ENCODE measurements at regions not wholly inside any gene's neighbourhood (a gene's known extent, or its start where the extent isn't known, plus 50 kb on each side); places are given as distances from the start of the nearest gene placed in this dataset.
"Not testable (repeated sequence)": the region's sequence is repeated elsewhere in the genome, so short reads cannot be mapped to it uniquely, and the experiment has no call there.

DNA sequence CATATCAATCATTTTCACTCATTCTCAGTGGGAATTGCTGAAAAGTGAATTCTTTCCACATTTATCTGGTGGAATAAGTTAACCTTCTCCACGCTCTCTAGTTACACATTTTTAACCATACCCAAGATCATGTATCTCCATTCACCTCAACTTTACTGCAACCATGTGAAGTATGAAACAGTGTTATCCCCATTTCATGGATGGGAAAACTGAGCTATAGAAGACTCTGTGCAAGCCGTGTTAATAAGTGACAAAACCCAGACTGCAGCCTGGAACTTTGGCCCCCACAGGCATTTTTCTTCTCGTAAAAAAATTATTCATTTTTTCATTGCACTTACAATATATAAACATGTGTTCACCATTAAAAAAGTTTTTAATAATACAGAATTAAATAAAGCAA is 82.4 kb upstream of the CCND2 start:
- DNase-seq = no peak

DNA sequence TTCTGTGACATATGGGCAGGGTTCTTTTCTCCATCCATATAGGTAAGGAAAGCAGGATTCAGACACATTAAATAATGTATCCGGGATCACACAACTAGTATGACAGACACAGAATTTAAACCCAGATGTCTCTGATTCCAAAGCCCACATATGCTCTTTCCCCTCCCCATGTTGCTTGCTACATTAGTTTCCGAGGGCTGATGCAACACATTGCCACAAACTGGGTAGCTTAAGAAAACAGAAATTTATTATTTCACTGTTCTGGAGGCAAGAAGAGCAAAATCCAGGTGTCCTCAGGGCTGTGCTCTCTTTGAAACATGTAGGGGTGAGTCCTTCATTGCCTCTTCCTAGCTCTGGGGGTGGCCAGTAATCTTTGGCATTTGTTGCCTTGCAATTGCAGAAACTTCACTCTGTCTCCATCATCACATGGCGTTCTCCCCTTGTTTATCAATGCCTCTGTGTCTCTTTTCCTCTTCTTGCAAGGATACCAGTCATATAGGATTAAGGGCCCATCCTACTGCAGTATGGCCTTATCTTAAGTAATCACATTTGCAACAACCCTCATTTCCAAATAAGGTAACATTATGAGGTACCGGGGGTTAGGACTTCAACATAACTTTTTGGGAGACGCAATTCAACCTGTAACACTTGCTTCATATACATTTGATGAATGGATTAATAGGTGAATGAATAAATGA is 83.0 kb upstream of the CCND2 start:
- no peak for DNase-seq

DNA sequence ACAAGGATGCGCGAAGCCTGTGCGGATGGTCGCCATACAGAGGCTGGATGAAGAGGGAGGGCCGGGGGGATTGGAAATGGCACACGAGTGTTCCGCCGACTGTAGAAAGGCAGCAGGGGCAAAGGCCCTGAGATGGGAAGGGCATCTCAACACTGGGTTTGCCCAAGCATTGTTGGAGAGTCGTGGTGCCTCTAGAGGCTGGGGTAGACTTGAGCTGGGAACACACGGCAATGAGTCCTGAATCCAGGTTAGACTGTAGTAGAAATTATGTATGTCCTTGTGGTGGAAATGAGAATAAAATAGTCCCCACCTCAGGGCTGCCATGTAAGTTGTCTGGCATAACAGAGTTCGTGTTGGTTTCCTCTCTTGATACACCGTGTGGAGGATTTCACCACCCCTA is 83.8 kb upstream of the CCND2 start:
- DNase-seq = no peak

DNA sequence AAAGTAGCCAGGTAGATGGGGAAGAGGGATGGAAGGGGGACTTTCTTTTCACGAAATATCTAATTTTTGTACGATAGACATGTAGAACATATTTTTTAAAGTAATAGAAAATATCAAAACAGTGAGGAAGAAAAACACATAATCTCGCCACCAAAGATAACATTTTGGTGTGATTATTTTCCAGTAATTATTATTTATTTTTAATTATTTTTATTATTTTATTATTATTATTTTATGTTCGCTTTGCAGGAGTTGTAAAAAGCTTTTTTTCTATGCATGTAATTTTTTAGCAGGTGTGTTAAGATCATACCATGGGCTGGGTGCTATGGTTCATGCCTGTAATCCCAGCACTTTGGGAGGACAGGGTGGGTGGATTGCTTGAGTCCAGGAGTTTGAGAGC is 85.6 kb upstream of the CCND2 start:
- no peak for DNase-seq

DNA sequence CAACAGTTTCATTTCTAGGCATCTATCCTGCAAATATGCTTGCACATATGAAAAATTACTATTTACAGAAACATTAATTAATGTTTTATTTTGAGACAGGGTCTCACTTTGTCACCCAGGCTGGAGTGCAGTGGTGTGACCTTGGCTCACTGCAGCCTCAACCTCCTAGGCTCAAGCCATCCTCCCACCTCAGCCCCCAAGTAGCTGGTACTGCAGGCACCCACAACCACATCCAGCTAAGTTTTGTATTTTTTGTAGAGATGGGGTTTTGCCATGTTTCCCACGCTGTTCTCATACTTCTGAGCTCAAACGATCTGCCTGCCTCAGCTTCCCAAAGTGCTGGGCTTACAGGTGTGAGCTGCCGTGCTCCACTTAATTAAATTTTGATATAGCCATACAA is 86.2 kb upstream of the CCND2 start:
- not testable (repeated sequence) for DNase-seq

DNA sequence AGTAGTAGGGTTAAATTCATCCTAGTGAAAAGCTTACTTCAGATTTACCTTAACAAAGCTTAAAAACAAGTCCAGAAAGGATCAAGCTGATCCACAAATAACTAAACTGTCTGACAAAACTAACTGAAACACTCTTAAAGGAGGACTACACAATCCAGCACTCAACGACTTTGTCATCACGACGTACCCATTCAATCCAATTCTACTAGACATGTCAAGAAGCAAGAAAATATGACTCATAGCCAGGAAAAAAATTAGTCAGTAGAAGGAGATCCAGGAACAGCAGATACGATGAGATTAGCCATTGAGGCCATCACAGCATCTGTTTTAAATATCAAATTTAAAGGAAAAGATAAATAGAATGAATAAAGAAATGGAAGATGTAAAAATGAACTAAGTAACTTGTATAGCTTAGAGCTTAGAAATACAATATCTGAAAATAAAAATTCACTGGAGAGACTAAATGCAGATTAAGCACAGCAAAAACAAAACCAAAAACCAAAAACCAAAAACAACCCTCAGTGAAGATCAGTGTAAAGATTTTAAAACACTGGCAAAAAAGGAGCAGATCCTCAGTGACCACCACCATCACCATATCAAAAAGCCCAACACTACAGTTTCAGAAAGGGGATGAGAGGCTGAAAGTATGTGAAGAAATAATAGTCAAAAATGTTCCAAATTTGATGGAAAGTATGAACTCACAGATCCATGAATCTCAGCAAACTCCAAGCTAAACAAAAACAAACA is 95.0 kb upstream of the CCND2 start:
- no peak for DNase-seq

DNA sequence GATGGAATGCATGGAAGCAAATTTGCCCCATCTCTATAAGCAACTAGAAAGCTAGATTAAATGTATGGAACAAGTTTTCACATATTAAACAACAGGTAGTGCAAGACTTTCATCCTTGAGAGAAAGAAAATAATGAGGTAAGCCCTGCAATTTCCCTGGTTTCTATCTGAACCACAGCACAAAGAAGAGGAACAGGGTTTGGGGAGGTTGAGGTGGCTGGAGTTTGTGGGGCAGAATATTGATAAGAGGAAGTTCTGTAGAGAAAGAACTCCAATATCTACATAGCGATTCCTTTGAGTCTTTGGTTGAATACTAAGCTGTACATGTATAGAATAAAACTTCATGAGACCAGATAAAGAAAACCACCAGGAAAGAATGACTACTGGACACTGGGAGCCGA is 96.3 kb upstream of the CCND2 start:
- no peak for DNase-seq

DNA sequence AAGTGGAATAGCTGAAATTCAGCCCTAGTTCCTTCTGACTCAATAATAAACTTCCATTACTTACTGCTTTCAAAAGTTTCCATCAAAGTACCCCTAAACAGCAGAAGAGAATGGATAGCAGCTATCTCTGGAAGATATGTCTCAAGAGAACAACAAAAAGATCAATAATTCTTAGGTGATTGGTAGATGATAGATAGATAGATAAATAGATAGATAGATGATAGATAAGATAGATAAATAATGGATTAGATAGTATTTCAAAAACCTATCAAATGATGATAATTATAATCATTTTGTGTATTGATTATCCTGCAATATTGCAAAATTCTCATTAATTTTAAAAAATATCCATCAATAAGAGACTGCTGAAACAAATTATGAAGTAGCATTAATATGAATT is 97.4 kb upstream of the CCND2 start:
- no peak for DNase-seq

DNA sequence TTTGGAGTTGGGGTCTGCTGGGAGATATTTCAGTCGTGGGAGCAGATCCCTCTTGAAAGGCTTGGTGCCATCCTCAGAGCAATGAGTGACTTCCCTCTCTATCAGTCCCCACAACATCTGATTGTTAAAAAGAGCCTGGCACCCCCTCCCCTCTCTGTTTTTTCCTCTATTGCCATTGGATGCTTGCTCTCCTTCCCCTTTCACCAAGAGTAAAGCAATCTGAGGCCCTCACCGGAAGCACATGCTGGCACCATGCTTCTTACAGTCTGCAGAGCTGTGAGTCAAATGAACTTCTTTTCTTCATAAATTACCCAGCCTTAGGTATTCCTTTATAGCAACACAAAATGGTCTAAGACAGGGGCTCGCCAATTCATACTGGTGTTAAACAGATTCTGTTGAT is 99.1 kb upstream of the CCND2 start:
- no peak for DNase-seq

DNA sequence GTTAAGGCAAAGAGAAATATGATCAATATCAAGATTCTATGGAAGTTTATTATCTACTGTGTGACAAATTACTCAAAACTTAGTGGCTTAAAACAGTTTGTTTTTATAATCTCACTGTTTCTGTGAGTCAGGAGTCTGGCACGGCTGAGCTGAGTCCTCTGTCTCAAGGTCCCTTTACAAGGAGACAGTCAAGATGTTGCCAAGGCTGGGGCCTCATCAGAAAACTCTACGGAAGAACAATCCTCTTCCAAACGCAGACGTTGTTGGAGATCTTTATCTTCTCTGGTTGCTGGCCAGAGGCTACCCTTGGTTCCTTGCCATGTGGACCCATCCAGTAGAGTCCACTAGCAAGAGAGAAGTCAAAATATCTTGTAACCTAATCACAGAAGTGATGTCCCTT is 100.6 kb upstream of the CCND2 start:
- no peak for DNase-seq

DNA sequence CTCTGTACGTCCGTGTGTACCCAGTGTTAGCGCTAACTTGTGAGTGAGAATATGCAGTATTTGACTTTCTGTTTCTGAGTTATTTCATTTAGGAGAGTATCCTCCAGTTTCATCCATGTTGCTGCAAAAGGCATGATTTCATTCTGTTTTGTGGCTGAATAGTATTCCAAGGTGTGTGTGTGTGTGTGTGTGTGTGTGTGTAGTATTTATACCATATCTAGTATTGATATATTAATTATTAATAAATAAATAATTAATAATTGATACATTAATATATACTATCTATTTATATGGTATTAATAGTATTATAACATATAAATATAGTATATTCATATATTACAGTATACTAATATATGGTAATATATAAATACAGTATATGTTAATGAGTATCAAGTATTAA is 101.8 kb upstream of the CCND2 start:
- no peak for DNase-seq

DNA sequence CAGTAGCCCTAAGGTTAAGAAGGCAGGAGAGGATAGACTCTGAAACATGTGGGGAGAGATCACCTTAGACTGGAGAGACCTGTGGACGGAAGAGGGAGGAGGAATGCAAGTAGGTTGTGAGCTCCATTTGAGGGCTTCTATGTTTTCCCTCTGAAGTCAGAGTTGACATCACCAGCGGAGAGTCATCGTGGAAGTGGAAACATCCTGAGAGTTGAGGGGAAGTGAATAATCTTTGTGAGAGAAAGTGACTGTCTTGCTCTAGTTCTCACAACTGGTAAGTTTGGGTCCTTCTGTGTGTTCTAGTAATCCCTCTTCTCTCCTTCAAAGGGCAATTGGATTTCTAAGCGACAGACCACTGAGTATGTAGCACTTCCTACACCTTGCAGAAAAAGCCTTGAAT is 103.6 kb upstream of the CCND2 start:
- DNase-seq = no peak

DNA sequence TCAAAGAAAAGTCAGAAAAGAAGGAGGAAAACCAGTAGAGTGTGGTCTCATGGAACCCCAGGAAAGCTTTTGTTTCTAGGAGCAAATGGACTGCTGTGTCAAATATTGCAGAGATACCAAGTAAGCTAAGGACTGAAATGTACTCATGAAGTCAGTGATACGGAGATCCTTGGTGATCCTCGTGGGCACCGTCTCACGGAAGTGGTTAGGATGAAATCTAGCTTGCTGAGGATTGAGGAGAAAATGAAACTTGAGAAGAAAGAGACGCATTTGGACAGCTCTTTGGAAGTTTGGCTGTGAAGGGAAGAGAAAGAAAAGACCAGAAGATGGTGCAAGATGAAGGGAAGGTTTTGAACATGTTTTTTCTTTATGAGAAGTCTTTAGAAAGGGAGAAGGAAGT is 104.0 kb upstream of the CCND2 start:
- no peak for DNase-seq

DNA sequence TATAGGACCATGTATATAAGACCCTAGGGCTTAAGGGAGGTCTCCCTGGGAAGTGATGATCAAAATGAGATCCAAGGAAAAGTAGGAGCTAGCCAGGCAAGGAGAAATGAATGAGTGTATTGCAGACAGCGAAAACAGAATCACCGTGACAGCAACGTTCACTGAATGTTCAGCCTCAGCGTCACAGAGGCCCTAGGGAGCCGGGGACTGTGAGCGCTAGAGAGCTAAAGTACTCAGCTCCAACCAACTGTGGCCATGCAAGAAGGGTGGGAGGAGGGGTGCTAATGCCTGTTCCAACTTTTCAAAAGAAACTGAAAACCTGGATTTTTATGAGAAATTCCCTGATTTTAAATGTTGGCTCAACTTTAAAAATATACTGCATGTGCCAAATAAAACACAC is 105.5 kb upstream of the CCND2 start:
- no peak for DNase-seq

DNA sequence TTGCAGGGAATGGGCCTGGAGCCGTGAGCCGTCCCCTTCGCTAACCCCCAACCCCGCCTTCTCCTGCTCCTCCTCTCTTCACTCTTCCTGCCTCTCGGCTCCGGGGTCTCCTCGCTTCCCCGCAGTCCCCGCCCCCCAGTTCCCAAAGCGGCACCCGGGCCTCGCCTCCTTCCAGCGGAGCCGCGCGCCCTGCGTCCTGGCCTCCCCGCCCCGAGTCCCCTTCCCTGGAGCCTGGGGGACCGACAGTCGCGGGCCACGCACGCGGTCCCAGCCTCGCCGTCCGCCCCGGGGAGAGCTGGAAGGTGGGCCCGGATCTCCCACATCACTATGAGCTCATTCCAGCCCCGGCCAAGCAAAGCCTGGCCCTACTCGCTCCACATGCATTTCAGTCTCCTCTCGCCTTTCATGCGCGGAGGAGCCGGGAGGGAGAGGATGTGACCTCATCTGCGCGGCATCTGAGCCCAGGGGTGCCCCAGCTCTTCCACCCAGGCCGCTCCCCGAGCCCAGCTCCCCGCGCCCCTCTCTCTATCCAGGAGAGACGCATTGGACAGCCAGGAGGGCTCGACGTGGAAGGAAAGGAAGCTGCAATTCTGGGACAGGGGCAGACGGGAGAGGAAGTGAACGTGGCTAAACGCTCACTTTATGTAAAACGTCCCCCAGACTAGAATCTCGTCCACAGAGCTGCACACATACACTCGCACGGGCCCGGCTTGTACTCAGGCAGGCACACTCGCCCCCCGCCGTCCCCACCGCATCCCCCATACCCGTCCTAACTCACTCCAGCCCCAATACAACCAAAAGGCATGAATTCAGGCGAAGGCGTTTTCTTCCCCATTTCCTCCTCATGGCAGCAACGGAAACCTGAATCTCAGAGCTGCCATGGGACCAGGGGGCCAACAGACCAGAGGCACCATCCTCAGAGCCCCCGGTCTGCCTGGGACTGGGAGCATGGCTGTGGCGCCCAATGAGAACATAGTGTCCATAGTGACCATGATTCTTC is 108.7 kb upstream of the CCND2 start:
- DNase-seq = no peak

DNA sequence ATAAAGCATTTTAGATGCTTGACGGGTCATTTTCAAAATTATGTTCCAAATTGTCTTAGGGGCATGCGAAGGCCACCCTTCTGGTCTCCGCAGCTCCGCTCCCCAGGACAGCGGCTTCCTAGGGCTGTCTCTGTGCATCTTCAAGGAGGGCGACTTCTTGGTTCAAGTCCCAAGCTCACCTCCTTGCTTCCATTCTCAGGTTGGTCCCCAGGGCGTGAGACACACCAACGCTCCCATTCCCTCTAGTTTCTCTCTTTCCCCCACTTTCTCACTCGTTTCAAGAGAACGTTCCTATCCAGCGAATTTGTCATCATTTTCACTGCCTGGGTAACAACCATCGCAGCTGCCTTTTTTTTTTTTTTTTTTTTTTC is 109.4 kb upstream of the CCND2 start:
- no peak for DNase-seq

DNA sequence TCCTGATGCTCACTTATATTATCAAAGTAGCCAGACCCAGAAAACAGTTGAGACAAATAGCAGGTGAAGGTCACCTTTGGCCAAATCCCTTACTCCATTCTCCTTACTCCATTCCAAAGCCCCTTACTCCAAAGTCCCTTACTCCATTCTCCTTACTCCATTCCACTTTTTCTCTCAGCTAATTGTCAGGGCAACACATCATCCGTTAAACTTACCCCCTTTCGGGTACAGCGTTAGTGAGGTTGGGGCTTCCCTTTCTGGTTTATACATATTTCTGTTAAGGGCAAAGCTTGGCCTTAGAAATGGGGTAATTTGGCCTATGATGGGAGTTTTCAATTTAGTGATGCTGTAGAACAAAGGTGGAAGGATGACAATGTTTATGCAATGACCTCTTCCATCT is 111.8 kb upstream of the CCND2 start:
- no peak for DNase-seq

DNA sequence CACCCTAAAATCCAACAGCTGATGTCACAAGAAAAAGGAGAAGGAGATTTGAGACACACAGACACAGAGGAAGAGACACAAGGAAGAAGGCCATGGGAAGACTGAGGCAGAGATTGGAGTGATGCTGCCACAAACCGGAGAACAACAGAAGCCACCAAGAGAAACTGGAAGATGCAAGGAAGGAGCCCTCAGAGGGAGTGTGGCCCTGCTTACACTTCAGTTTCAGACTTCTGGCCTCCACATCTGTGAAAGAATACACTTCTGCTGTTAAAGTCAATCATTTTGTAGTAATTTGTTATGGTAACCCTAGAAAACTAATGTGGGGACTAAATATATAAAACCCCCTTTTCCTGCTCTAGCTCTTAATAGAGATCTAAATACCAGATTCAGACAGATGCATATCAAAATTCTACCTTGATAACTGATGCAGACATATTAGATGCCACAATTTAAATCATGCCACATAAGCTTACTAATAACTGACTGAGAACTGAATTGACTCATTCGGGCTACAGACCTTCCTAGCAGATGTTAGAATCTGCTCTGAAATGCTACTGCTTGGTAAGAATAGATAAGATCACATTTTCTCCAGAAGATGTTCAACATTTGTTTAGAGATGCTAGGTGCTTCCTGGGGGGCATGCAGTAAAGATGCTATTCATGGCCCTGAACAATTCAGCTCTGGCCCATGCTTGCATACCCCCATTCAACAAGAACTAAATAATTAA is 113.1 kb upstream of the CCND2 start:
- no peak for DNase-seq

DNA sequence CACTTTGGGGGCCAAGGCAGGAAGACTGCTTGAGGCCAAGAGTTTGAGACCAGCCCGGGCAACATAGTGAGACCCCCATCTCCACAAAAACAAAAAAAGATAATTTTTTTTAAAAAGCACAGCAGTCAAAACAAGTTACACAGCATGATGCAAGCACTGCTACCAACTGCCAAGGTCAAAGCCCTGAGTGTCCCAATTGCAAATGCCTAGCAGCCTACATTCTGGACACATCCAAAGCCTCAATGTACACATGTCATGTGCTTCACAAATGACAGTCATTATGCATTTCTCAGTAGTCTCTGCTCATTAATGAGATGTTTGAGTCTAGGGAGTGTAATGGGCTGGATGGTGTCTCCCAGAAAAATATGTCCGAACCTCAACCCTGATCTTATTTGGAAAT is 113.7 kb upstream of the CCND2 start:
- no peak for DNase-seq

DNA sequence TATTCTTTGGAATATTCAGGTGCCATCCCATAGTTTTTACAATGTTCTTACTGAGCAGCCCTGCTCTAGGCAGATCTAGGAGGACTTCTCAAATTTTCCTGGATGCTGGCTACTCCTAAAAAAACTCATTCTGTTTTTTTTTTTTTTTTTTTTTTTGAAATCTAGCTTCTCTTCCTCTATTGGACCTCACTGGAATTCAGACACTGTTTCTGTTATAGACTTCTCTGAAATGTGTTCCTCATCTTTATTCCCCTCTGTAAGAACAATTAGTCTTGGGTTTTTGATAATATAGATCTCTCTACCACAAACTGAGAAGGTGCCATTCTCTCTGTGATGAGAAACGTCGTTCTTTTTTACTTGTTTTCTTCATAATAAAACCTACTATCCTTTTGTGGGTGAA is 115.3 kb upstream of the CCND2 start:
- DNase-seq = no peak

DNA sequence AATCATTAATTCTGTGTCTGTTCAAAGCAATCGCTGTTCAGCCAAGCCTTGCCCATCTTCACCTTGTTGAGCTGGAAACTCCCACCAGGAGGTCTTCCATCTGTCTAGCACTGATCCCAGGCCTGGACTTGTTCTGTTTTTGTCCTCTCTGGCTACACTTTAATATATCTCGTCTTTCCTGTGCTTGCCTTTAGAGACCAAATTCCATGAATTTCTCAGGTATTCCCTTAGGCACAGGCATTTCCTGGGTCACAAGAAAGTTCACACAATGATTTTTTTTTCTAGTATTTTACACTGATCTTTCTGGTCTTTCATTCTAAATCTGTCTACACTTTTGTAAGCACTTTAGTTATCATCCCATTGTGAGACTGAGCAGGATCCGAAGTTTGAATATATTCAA is 116.4 kb upstream of the CCND2 start:
- no peak for DNase-seq

DNA sequence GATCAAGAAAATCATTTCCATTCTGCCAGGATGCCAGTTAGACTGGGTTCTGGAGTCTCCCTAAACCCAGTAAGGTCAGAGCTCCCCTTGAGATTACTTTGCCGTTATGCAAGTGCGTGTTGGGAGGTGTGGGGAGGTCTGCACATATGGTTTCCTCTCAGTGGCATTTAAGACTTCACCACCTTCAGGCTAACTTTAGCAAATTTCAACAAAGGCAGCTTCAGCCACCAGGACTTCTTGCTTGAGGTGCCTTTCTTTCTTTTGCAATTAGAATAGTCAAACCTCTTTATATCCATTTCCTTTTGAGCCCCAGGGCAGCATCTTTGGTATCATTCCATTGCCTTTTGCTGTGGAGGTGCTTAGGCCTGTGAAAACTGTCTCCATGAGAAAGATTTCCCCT is 117.2 kb upstream of the CCND2 start:
- DNase-seq = no peak

DNA sequence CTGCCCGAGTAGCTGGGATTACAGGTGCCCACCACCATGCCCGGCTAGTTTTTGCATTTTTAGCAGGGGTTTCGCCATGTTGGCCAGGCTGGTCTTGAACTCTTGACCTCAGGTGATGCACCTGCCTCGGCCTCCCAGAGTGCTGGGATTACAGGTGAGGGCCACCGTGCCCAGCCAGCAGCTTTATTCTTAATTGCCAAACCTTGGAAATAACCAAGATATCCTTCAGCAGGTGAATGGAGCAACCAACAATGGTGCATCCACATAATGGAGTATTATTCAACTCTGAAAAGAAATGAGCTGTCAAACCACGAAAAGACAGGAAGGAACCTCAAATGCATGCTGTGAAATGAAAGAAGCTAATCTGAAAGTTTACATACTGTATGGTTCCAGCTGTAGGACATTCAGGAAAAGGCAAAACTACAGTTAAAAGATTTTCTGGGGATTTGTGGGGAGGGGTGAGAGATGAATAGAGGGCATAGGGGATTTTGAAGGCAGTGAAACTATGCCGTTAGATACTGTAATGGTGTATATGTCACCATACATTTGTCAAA is 118.8 kb upstream of the CCND2 start:
- no peak for DNase-seq

Measured in midbrain (tissue), 1 donor.